ENCODE measurements at regions not wholly inside any gene's neighbourhood (a gene's known extent, or its start where the extent isn't known, plus 50 kb on each side); places are given as distances from the start of the nearest gene placed in this dataset.

DNA sequence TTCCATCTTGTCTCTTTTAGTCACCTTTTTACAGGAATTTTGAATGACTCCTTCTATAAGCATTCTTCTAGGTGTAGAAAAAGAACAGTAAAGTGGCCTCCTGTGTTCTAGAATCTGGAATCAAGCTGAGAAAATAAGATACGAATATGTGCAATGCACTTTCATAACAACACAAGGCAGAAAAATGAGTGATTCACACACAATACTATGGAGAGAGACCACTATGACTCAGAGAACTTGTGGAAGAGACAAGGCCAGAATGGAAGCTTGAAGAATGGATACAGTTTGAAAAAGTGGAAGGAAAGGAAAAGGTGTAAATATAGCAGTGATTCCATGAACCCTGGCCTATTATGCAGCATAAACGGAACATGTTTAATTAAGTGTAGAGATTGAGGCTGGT, 57.1 kb upstream of the SAMSN1 start:
- DNase-seq: no peak

DNA sequence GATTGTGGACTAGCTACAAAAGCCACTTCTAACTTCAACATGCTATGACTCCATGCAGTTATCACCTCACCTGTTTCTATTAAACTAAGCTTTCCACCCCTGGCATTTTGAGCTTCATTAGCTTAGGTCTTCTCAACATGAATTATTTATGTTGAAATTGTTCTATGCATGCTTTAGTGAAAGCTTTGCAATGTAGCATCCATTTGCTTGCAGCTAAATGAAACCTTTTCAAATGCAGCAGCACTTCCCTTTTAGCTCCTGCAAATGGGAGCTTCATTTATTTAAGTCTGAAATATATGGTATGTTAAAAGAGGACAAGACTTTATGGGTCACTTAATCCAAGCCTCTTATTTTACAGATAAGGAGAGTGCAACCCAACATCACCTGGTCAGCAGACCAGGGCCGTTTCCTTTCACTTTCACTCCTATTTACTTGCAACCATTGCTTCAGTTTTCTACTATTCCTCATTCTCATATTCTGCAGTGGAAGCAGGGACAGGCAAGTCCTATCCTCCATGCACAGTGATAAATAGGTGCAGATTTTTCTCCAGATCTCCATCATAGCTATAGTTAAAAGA, 56.4 kb upstream of the SAMSN1 start:
- DNase-seq: no peak

DNA sequence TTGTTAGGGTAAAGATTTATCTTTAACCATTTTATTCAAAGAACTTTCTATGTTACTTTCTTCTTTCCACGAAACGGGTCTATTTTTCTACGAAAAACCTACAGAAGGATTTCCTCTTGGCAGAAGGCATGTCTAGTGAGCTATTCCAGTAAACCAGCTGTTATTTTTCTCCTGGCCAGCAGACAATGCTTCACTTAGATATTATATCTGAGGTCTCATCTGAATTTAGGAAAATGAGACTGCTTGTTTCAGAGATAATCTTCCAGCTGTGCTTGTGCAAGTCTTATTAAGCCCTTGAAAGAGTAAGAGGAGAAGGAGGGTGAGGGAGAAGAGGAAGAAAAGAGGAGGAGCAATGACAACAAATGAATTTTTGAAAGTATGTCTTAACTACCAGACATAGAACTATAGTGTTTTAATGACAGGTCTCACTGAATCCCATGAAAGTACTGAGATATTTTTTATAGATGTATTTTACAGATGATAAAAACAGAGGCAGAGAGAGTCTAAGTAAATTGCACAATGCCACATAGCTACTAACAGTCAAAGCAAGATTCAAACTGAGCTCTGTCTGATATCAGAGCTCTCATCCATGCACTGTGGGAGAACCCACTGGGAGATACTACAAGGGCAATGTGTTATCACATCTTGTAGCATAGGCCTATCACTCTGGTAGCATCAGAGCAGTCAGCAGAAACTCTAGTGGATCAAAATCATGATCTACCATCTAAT, 54.6 kb upstream of the SAMSN1 start:
- no peak for DNase-seq

DNA sequence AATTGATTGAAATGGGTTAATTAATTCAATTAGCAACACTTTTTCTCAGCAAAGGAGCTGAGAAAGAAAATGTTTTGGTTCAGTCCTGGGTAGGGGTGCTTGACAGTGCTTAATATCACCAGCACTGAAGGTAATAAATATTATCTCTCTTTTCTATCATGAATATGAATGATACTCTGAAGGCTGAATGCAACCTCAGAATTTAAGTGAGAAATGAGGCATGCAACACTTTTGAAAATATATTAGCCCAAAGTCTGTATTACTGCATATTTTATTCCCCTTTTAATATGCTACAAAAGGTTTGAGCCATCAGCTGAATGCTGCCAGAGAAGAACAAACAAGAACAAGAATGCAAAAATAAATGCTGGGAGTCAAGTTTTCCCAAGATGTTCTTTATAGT, 52.0 kb upstream of the SAMSN1 start:
- DNase-seq: no peak
